Effector CD4-positive, alpha-beta T cell (primary cell): ENCODE measurements at regions not wholly inside any gene's neighbourhood (a gene's known extent, or its start where the extent isn't known, plus 50 kb on each side); places are given as distances from the start of the nearest gene placed in this dataset.
"Not testable (repeated sequence)": the region's sequence is repeated elsewhere in the genome, so short reads cannot be mapped to it uniquely, and the experiment has no call there.

Experiments
- DNase-seq: peaks from one replicate; pipeline ENCODE4 v3.0.0-alpha.2; 2020

DNA sequence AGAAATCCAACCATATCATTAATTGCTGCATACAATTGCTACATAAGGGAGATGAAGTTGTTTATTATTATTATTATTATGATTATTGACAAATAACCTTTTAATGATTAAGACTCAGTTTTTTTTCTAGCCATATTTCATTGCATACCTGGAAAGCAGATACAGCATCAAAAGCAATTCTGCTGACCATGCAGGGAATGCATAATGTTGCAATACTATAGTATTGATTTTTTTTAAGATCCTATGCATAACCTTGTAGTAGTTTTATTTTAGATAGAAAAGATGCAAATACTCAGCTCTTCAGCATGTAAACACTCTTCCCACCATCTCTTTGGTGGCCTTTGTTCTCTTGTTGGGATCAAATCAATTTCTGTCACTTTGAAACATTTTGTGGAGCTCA, 300.9 kb upstream of the MAP3K7 start:
- DNase-seq, result no peak

DNA sequence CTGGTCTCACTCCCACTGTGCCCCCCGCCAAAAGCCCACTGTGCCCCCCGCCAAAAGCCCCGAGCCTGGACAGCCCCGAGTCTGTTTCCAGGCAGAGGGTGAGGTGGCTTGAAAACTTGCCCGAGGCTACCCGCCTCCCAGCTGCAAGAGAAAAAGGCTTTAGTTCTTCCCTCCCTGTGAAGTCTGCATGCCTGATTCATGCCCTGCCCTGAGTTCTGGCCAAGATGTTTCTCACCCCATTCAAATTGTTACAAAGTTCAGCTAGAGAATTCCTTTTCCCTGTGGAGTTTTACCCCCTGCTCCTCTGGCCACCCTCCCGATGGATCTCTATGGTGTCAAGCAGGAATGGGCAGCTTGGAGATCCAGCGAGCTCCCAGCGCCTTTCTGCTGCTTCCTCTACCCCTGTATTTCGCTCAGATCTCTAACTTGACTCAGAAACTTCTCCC, 298.8 kb upstream of the MAP3K7 start:
- no peak for DNase-seq

DNA sequence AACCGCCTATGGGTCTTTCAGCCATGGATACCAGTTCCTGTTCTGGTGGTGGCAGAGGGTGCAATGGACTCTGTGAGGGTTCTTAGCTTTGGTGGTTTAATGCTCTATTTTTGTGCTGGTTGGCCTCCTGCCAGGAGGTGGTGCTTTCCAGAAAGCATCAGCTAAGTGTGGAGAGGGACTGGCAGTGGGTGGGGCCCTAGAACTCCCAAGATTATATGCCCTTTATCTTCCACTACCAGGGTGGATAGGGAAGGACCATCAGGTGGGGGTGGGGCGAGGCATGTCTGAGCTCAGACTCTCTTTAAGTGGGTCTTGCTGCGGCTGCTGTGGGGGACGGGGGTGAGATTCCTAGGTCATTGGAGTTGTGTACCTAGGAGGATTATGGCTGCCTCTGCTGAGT, 298.3 kb upstream of the MAP3K7 start:
- not testable (repeated sequence) for DNase-seq

DNA sequence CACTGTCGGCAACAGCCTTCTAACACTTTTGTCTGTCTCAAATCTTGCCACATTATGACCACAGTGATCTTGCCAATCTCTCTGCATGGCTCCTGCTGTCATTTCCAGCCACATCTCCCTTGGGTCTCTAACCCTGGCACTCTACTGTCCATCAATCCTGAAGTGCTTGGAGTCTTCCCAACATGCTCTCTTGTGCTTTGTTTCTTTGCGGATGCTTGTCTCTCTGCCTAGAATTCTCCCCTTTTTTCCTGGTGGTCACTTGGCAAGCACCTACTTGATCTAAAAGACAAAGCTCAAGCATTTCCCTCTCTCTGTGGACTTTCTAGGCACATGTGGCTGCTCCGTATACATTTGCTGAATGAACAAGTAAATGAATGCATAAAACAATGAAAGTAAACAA, 290.7 kb upstream of the MAP3K7 start:
- DNase-seq, result no peak

DNA sequence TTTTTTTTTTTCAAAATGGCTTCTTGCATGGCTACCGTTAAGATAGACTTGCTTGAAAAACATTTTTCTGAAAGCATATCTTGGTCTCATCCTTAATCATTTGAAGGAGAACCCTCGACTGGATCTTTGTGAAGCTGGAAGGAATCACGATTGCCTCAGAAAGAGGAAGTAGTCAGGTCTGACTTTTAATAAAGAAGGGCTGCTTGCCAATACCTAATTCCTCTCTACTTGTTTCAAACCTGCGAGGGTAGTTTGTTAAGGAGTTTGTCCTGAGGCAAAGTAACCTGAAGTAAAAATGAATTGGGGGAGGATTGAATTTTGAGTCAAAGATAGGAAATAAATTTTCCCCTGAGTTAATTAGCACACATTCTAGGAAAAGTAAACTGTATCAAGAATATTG, 288.1 kb upstream of the MAP3K7 start:
- DNase-seq, result no peak

DNA sequence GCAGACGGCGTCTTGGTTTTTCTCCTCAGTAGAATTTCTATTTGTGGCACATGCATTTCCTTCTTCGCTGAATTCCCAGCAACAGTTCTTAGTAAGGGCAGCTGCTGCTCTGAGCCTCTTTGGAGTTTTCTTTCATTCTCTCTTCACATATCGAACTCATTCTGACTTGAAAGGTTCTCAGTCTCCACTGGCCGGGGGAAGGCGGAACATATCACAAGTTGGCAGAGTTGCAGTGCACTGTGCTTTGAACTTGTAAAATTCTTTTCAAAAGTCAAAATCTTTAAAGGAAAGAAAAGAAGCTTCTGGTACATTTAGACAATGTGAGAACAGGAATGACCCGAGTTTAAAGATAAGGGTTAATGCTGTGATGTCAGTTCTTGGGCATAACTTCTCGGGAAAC, 286.1 kb upstream of the MAP3K7 start:
- DNase-seq, result no peak

DNA sequence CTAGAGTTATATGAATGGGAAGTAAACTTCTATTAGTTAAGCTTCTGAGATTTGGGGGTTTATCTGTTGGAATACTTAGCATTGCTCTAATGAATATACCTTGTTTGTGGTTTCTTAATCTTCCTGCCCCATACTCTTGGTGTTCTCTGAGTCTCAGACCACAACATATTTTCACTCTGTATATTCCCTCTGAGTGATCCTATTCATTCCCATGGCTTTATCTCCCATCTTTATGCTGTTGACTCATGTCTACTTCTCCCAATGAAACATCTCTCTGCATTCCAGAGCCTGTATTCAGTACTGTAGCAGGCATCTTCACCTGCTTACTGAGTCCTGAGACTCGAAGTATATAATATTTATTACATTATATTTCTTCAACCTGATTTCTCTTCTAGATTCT, 283.7 kb upstream of the MAP3K7 start:
- no peak for DNase-seq

DNA sequence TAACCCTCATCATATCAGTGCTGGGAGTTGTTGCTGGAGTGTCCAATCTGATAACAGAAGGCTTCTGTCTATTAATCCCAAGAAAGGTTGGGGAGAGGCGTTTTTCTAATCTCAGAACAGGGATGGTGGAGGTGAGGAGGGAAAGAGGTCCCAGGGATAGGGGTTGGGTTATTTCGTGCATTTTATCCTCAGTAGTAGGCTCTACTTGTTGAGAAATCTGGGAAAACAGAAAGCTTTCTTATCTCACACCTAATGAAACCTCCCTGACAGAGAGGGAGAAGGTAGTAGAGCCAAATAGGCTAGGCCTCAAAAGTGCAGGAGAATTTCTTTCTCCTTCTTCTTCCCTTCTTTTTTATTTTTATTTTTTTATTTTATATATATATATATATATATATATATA, 281.8 kb upstream of the MAP3K7 start:
- no peak for DNase-seq

DNA sequence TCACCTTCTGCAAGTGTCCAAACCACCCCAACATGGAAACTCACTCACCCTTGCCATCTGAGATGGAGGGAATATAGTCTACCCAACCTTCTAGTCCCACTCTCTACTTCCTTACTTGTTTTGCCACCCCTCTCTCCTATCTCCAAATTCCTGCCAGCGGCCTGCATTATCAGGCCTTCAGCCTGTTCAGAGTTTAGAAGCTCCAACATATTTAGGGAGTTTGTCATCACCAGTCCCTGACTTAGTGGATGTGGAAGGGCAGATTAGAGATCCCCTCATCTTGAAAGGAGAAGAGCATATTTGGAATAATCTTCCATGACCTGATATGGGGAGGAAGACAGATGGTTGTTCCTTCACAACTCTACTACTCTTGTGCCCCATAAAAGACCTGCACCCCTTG, 281.4 kb upstream of the MAP3K7 start:
- no peak for DNase-seq

DNA sequence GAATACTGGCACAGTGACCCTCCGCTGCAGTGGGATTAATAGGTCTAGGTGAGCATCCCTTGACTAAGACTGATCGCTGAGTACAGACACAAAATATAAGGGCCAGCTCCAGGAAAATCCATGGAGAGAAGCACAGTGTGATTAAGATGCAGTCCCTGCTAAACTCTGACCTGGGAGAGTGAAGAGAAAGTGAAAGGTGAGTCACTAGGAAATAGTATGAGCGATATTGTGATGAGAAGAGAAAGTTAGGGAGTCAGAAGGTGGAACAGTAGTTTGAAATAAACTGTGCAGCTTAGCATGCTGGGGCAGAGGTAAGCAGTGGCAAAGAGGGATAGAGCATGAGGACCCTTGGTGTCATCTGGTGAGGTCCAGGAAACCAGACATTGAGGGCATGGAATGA, 278.6 kb upstream of the MAP3K7 start:
- DNase-seq, result no peak

DNA sequence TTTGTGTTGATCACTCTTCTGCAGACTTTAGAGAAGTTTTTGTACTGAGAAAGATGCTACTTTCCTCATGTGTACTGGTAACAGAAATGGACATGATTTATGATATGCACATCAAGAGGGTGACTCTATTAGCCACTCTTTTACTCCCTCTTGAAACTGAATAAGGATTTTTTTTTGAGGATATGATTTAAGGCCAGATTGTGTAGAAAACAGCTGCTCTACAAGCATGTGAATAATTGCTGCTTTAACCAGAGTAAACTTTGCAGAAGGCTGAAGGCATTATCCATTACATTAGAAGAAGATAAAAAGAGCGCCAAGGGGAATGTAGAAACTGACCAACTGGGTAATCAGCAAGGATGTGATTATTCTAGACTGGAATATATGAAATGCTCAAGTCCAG, 276.2 kb upstream of the MAP3K7 start:
- no peak for DNase-seq

DNA sequence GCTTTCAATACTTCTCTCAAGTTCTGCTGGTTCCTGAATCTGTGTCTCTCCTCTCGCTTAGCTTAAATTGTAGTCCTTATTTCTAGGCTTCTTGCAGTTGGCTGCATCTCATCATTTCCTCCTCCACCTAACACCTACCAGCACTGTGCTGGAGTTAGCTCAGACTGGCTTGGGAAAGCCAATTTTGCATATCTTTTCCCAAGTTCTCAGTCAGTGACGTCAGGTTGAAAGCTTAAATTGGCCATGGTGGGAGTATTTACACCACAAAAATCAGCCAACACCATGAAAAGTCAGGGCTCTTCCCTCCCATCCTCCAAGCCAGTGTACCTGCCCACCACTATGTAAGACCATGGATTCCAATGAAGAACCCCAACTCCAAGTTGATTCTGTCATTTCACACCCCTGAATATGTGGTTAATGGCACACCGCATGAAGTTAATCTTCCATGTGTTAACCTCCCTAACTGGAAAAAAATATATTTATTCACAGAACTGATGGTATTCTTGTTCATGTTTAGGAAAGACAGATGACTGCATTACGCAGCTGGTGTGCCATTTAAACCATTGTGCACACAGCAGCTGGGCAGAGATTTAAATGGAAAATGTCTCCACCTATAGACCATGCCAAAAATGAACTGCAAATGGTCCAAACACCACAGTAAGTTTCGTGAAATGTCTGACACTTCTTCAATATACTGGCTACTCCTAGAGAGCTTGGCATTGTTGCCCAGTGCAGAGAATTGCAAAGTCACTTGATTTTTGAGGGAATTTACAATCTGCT, 274.1 kb upstream of the MAP3K7 start:
- DNase-seq, result no peak

DNA sequence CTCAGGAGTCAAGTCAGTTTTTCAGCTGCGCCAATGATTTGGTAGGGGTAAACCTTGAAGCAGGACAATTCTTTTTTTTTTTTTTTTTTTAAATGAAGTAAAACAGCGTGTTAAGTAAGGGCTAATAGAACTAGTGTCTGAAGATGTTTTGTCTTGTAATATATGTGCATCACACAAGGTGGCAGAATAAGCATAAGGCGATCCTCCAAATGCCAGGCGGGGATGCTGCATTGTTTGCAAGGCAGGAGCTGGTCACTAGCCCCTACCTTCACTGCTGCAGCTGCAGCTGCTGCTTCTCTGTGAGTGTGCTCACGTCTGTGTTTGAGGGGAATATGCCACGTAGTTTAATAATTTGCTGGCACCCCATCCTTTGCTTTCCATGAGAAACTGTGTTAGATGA, 272.7 kb upstream of the MAP3K7 start:
- DNase-seq, result no peak

DNA sequence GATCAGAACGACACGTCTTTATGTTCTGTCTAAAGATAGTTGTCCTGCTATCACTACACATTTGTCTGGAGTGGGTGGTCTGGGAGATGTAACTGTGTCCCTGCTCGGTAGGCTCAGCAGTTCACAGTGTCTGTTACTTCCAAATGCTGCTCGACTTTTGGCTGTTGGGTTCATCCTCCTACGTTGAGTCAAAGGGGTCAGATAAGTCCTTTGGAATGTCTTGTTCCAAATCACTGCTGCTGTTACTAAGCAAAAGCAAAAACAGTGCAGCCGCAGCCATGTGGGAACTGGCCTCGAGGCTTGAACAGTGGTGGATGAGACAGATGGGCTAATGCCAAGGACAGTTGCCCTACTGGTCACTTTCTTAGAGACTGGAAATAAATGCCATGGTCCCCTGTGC, 272.2 kb upstream of the MAP3K7 start:
- no peak for DNase-seq

DNA sequence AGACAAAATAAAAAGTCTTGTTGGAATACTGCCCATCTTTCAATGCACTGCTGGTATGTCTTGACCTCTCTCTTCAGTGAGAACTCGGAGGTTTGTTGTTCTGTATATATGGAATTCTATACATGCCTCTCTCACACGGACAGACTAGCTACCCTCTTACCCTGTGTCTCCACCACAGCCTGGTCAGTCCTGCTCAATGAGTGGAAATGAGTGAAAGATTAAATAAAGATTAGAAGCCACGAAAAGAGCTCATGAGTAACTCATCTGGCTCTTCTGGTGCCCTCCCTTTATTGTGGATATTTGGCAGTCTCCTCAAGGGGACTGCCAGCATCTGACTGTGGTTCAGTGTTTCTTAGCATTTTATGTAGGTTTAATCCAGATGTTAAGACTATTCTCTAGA, 262.8 kb upstream of the MAP3K7 start:
- no peak for DNase-seq

DNA sequence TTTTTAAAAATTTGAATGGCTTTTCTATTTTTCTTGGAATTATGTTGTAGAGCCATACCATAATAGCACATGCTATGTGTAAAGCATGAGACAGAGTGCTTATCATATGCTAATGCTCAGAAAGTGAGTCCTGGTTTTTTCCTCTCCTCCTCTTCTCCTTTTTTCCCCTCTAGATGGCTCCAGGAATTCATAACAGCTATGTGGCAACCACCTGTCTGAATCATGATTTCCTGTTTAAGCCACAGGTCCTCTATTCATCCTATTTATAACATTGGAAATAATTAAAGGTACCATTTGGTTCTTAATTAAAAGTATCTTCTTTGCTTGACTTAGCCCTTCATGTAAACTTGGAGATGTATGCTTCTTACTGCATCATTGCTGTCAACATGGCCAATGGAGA, 260.0 kb upstream of the MAP3K7 start:
- no peak for DNase-seq

DNA sequence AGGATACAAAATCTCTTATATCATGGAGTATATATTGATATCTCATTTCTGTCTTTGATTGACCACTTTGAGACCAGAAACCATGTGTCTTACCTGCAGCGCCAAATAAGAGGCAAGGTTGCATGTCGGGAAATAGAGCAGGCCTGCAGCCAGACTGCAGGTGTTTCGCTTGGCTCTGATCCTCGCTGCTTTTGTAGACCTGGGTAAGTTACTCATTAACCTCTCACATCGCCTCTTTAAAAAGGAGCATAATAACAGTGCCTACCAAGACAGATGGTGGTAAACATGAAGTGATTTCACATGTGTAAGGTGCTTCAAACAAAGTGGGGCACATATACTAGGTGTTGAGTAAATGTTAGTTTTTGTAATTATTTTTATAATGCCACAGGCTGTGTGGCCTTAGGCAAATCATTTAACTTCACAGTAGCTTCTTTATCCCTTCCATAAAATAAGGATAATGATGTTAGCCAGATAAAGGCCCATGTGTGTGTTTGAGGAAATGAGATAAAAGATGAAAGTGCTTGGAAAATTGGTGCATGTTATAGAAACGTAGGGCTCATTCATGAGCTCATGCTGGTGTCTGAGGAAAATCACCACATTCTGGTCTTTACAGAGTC, 248.8 kb upstream of the MAP3K7 start:
- DNase-seq, result no peak

DNA sequence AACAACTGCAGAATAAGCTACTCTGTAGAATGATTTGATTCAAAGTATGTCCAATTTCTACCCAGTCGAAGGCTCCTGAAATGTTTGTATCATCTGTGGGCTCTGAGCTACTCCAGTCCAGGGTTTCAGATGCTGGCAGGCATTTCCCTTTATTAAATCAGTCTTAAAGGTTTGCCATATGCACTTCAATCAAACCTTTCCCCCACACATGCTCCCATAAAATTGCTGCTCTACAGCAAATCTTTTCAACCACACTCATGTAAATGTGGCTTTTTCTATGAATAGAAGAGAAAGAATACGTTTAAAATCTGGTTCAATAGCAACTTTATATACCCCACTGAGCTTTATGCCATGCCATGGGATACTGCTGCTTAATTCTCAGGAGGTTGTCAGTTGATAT, 242.4 kb upstream of the MAP3K7 start:
- no peak for DNase-seq

DNA sequence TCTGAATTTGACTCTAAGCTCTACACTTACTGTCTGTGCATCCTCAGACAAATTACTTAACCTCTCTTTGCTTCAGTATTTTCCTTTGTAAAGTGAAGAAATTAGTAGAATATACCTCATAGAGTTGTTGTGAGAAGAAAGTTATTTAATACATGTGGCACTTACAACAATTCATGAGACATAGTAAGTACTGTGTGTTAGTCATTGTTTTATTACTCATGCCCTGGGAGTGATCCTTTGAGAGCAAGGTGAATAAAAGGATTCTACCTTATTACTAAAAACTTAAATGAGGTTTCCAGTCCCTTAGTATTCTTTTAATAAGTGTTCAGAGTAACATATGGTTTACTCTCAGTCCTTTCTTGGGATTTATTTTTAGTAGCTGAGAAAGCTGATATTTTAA, 233.6 kb upstream of the MAP3K7 start:
- DNase-seq, result no peak

DNA sequence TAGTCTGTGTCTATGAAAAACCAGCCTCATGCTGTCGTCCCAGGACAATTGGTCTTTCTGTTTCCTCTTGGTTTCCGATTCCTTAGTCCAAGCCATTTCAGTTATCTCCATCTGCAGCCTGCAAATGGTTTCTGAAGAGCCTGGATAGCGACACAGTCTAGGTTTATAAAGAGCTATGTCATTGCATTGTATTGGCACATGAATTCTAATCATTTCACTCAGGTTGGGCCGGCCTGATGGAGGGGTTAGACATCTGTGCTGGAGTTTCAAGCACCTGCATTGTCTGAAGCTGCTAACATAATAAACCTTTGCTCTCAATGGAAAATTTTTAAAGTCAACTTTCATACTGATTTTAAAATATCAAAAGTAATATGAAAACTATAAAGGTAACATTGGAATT, 232.6 kb upstream of the MAP3K7 start:
- DNase-seq, result no peak

DNA sequence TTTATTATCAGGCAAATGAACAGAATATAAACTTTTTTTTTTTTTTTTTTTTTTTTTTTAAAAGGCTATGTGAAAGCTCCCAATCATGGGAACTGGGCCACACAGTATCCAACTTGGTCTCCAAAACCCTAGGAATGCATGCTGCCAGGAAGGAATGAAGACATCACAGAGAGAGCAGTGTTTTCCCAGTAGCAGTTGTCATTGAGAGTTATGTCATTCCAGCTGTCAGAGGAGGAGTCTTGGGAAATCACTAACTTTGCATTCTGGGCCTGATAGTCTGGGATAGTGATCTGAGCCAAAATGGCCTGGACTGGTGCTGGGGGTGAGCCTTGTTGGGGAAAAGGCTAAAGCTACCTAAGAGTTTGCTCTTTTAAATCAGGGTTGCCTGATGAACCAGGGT, 231.3 kb upstream of the MAP3K7 start:
- DNase-seq, result no peak

DNA sequence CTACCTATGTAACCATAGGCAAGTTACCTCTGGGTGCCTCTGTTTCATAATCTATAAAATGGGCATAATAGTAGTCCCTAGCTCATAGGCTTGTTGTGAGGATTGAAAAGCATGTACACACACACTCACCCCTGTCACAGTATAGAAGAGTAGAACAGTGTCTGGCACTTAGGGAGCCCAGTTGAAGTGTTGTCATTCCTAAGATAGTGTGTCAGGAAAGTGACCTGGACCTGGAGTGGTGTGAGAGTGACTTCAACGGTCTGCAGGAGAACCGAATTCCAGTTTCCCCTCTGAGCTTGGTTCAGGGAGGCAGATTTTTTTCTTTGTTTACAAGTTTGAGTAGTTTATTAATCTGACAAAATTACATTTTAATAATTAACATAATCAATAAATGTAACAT, 229.9 kb upstream of the MAP3K7 start:
- no peak for DNase-seq

DNA sequence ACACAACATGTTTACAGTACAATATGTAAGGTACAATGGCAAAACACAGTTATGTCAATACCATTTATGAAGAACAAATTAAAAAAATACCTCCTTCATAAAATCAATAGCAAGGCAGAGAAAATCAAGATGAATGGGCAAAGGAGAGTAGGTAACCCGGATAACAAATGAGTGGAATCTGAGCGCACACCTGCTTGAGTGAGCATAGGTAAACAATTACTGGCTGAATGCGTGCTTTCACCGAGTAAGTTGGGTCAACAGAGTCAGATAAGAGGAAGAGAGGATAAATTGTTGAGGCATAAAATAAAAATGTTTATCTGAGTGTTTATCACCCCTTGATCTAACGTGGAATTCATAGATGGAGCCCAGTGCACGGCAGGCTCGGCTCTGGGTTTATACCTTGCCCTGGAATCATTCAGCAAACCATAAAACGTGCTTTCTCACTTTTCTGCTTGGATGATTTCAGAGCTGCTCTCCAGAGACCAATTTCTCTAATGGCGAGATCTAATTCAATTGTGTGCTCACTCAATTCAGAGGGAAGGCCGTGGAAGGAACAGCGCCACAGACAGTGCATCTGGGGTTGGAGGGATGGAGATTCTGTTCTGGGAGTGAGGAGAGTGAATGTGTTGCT, 224.8 kb upstream of the MAP3K7 start:
- no peak for DNase-seq

DNA sequence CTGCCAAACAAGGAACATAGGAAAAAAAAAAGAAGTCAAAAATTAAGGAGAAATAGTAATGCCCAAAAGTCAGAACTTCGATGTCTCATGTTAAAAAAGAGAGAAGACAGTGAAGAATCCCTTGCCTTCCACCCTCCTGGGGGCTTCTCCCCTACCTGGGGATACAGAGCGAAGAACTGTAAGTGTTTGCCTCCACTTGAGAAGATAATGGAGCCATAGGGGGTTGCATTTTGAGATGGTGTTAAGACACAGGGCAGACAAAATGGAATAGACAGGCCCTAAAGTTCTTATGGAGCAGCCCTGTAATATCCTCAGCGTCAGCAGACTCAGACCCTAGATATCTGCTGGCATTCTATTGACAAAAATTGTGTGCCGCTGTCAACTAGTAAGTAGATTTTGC, 222.2 kb upstream of the MAP3K7 start:
- DNase-seq, result no peak
